Keratinocyte (primary cell): ENCODE measurements at regions not wholly inside any gene's neighbourhood (a gene's known extent, or its start where the extent isn't known, plus 50 kb on each side); places are given as distances from the start of the nearest gene placed in this dataset.

Source experiments
- CTCF ChIP-seq, 3 experiments: IDR thresholded peaks in 1 of 3; conservative IDR thresholded peaks in 1 of 3; optimal IDR thresholded peaks in 1 of 3; 2 replicates in 2 of 3; 3 replicates in 1 of 3; pipeline versions ENCODE3 to v1.5.1; 2011; ENCODE audit warnings: low read length in 3 of 3, mild to moderate bottlenecking in 3 of 3, moderate library complexity in 2 of 3, control low read depth in 1 of 3, inconsistent platforms in 1 of 3; ENCODE audit not compliant: insufficient read depth in 2 of 3; ENCODE audit errors: extremely low read depth in 1 of 3
- EZH2 ChIP-seq: IDR thresholded peaks from one replicate; pipeline ENCODE4 v1.6.1; 2012; ENCODE audit warnings: inconsistent platforms, mild to moderate bottlenecking, low read length, moderate library complexity

GRCh38 chr2:57105694-57106093, 921.9 kb downstream of the CCDC85A start:
- TF ChIP-seq EZH2: no peak
- TF ChIP-seq CTCF (optimal IDR thresholded peaks at IDR 0.05 in 1 of 3, IDR thresholded peaks at IDR 0.05 in 1 of 3, conservative IDR thresholded peaks at IDR 0.05 in 1 of 3; ENCODE audit: extremely low read depth in 1 of 3, insufficient read depth in 2 of 3, low read length in 3 of 3): no peak
